Stimulated activated CD8-positive, alpha-beta memory T cell treated with anti-CD3 and anti-CD28 coated beads, Interleukin-12 subunit alpha, Interleukin-12 subunit beta, amount 100 ng/mL, for 24 hours (primary cell): ENCODE measurements at regions not wholly inside any gene's neighbourhood (a gene's known extent, or its start where the extent isn't known, plus 50 kb on each side); places are given as distances from the start of the nearest gene placed in this dataset.
"Not testable (repeated sequence)": the region's sequence is repeated elsewhere in the genome, so short reads cannot be mapped to it uniquely, and the experiment has no call there.

Experiments used
- DNase-seq: peaks from one replicate; pipeline ENCODE4 v3.0.0-alpha.2; 2020; ENCODE audit errors: extremely low read depth

DNA sequence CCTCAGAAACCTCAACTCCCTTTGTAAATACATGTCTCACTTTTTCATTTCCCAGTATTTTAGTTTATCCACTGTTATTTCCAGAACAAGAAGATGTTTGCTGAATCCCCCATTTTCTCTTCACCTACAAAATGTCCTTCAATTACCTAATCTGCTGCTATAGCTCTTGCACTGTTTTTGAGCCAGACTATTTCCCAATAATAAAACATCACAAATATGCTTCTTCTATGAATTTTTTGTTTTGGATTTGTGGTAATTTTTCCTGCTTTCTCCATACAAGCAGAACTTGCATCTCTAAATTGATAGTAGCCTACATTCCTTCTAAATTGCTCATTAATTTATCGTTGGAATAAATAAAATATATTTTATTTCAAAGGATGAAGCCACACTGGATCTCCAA, 199.6 kb upstream of the C1orf87 start:
- no peak for DNase-seq

GRCh38 chr1:60271041-60271440, 197.5 kb upstream of the C1orf87 start:
- no peak for DNase-seq

GRCh38 chr1:60268451-60268850, 194.9 kb upstream of the C1orf87 start:
- DNase-seq = no peak

DNA sequence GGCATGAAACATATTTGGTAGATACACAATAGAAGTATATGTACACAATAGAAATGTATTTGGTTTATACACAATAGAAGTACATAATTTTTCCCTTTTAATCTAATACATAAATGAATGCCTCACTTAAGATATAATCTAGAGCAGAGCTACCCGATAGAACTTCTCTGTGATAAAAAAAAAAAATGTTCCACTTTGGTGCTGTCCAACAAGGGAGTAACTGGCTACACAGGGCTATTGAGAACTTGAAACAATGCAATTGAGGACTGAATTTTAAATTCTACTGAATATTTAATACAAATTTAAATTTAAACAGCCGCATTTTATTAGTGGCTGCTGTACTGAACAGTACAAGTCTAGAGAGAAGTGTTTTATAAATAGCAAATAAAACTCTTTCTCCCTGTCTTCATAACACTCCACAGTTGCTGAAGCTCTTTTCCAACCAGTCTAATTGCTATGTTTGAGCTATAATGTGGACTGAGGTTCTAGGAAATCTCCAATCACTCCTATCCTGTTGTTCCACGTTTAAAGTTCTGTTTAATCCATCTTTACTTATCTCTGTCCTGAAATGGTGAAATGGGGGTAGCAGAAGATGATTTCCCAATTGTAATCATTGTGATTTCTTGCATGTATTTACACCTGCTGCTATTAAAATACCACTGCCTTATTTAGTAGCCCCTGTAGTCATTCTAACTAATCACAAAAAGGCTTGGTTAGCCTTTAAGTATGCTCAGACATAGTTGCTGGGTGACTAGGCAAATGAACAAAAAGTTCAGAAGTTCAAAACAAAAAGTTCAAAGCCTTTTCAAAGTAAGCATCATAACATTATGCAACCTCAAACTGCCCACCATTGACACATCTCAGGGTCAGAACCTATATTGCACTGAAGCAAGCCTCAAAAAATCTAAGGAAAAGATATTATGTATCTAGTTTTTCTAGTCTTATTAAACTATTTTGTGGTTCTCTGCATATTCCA, 192.3 kb upstream of the C1orf87 start:
- DNase-seq = no peak

DNA sequence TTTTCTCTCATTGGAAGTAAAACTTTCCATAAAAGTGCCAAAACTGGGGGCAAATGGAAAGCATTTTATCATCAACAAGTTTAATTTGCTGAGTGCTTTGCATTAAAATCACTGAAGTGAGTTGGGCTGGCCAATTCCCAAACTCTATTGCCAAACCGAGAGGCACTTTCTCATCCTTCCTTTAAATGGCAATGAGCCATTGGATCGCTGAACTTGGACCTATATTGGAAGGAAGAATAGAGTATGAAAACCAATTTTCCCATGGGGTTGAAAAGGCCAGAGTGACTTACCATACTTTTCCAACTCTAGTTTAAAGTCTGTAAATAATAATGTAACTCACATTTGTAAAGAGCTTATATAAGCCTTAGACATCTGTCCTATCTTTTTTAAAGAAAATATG, 189.1 kb upstream of the C1orf87 start:
- DNase-seq = no peak

GRCh38 chr1:60257531-60257930, 184.0 kb upstream of the C1orf87 start:
- DNase-seq = no peak

DNA sequence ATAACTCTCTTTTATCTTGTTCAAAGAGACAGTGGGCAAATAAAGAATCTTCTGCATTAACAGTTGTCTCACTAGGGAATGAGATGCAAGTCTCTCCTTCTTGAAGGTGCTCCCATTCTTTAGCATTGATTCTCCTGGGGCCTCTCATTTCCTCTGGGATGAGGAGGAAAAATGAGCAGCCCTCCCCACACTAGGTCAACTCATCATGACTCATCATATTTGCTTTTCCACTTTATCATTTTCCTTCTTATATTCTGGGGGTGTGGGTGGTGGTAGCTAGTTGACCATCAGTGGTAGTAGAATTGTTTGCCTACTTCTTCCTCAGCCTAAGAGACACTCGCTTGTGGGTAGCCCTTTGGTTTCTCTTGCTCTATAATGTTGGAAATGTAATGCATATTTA, 182.0 kb upstream of the C1orf87 start:
- no peak for DNase-seq

GRCh38 chr1:60251426-60251825, 177.9 kb upstream of the C1orf87 start:
- no peak for DNase-seq

DNA sequence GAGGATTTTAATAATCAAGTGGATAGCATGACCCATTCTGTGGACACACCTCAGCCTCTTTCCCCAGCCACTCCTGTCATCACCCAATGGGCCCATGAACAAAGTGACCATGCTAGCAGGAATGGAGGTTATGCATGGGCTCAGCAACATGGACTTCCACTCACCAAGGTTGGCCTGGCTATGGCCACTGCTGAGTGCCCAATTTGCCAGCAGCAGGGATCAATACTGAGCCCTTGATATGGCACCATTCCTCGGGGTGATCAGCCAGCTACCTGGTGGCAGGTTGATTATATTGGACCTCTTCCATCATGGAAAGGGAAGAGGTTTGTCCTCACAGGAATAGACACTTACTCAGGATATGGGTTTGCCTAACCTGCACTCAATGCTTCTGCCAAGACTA, 173.9 kb upstream of the C1orf87 start:
- DNase-seq = not testable (repeated sequence)

DNA sequence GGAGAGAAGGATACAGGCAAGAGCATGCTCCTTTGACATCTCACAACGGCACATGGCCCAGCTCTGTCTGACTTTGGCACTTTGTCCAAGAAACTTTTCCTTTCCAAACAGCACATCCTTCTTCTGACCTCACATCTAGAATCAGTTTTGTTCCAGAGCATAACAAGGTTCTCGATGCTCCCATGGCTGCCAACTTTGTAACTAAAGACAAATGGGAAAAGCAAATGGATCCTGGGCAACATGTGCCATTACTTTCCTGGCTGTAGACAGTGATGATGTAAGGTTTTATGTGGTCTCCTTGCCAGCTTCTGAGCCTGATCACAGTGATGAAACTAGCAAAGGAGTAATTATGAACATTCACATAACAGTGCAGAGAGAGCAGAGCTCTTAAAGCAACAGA, 171.8 kb upstream of the C1orf87 start:
- DNase-seq = no peak

GRCh38 chr1:60244906-60245305, 171.3 kb upstream of the C1orf87 start:
- DNase-seq = no peak

- DNase-seq = no peak
Observed at GRCh38 chr1:60235275-60235674, 161.7 kb upstream of the C1orf87 start.

- DNase-seq = no peak
Observed at GRCh38 chr1:60234776-60235175, 161.2 kb upstream of the C1orf87 start.

GRCh38 chr1:60229821-60230220, 156.3 kb upstream of the C1orf87 start:
- no peak for DNase-seq

GRCh38 chr1:60228041-60228491, 154.5 kb upstream of the C1orf87 start:
- DNase-seq = no peak

DNA sequence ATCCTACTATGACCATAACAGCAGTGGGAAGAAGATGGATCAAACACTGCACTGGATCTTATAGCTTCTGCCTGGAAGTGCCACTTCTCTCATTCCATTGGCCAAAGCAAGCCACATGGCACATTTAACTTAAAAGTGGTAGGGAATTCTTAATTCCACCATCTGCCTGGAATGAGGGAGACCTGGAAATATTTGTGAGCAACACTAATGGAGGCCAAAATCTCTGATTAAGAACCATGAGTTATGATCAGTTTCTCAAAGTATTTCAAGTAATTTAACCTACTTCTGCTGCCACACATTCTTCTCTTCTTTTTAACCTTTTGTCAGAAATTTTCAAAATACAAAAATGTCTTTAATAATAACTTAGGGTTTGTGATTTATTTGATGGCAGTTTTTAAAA, 154.0 kb upstream of the C1orf87 start:
- DNase-seq = no peak

DNA sequence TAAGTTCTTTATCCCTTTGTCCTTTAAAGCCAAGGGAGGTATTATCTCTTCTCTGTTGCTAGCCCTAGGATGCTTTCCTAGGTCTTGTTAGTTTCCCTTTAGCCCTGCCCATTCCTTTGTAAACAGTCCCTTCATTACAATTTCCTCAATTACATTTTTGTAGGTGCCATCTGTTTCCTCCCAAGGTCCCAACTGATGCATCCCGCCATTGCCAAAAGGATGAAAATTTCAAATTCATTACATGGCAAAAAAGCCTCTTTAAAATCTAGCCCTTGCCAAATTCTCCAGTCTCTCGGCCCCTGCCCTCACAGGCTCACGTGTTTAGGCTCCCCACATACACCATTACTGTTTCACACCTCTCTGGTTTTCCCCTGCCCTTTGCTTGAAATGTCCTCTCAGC, 151.9 kb upstream of the C1orf87 start:
- no peak for DNase-seq

GRCh38 chr1:60224523-60224922, 151.0 kb upstream of the C1orf87 start:
- DNase-seq = no peak

DNA sequence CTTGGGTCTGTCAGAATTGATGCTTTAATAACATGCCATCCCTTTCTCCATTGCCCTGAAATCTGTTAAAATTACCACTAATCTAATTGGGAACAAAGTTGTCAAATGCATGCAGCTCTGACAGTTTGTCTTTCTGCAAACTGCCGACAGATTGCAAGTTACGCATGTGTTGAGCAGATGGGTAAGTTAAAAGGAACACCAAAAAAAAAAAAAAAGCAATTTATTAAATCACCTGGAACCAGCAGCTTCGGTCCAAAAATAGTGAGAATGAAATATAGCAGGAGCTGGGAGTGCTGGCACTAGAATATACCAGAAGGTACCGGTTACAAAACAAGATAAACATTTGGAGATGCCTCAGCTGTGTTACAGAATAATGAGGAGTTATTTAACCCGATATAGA, 149.6 kb upstream of the C1orf87 start:
- DNase-seq = no peak

DNA sequence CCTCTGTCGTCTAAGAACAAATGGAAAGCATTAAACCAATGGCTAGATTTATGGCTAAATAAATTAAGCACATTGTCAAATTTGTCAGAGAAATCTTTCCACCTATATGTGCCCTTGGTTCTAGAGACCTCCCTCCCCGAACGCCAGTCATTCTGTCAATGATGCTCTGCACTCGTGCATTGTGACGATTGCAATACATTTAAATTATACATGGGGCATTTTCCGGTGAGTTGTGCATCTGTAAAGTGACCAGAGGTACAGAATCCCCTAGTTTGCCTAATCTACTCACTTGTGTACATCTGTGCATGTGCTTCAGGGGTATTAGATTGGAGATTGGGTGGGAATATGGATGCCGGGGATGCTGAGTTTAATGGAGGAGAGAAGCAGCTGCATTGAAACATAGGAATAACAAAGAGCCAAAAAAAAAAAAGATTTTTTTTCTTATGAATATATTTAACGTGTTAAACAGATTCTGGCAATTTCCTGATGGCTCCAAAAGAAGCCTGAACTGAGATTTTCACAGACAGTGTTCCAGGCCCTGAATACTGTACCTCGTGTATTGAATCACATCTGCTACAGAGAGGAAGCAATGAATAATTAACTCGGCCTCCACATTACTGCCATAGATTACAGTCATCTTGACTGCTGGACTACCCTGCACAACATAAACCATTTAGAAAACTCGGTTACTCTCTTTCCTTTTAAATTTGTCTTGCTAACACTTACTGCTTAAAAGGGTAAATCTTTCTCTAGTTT, 149.0 kb upstream of the C1orf87 start:
- DNase-seq = no peak

- no peak for DNase-seq
Observed at GRCh38 chr1:60213253-60213652, 139.7 kb upstream of the C1orf87 start.

DNA sequence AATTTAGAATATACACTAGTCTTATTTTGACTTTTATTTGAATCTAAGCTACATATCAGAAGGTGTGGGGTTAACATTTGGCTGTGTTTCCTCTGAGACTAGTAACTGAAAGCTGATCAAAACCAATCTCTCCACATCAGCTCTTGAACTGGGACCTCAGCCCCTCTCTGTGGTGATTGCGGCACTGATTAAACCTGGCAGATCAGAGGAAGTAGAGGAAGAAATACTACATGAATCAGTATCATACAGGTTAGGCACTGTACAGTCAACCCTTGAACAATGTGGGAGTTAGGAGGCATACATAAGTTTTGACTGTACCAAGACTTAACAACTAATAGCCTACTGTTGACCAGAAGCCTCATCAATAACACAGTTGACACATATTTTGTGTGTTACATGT, 122.5 kb upstream of the C1orf87 start:
- DNase-seq = no peak

DNA sequence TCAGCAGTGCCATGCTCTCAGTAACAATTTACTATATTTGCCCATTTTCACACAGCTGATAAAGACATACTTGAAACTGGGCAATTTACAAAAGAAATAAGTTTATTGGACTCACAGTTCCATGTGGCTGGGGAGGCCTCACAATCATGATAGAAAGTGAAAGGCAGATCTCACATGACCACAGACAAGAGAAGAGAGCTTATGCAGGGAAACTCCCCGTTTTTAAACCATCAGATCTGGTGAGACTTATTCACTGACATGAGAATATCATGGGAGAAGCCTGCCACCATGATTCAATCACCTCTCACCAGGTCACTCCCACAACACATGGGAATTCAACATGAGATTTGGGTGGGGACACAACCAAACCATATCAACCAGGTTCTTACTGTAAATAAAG, 112.1 kb upstream of the C1orf87 start:
- no peak for DNase-seq
